HUES64 (cell line): ENCODE measurements at regions not wholly inside any gene's neighbourhood (a gene's known extent, or its start where the extent isn't known, plus 50 kb on each side); places are given as distances from the start of the nearest gene placed in this dataset.

Experiments
- H3K27ac ChIP-seq: 2 replicates; pipeline ENCODE4 v1.7.0; 2013; ENCODE audit warnings: low read depth, low read length, inconsistent platforms
- H3K27me3 ChIP-seq: 2 replicates; pipeline ENCODE4 v1.6.1; 2013; ENCODE audit warnings: mild to moderate bottlenecking, low read length; ENCODE audit not compliant: insufficient read depth
- H3K36me3 ChIP-seq: 2 replicates; pipeline ENCODE4 v1.6.1; 2013; ENCODE audit warnings: mild to moderate bottlenecking, low read length; ENCODE audit not compliant: insufficient read depth
- H3K4me1 ChIP-seq: 2 replicates; pipeline ENCODE4 v1.6.1; 2013; ENCODE audit warnings: mild to moderate bottlenecking, low read length, moderate library complexity; ENCODE audit not compliant: insufficient read depth
- H3K4me3 ChIP-seq: 2 replicates; pipeline ENCODE4 v1.5.1; 2013; ENCODE audit warnings: mild to moderate bottlenecking, low read length, moderate library complexity
- H3K9ac ChIP-seq: 2 replicates; pipeline ENCODE4 v1.6.1; 2013; ENCODE audit warnings: mild to moderate bottlenecking, low read depth, low read length
- H3K9me3 ChIP-seq: 2 replicates; pipeline ENCODE4 v1.6.1; 2013; ENCODE audit warnings: low read depth, low read length; ENCODE audit not compliant: insufficient read depth
- WGBS: fragments of 150-250, 120-280 bp; methylation state at CpG from one replicate; pipeline ENCODE4 v1.1.7; 2013; ENCODE audit warnings: missing lambda C conversion rate; 5-methylcytosine and 5-hydroxymethylcytosine counted together

GRCh38 chrX:9269134-9269533 lies 195.7 kb upstream of the TBL1X start:
- Histone ChIP-seq H3K9me3 (no peaks in the 10 kb centered on the region), H3K27me3 (no peaks in the 10 kb centered on the region), H3K27ac (no peak overlapping the region), H3K4me1 (no peaks in the 10 kb centered on the region), H3K4me3 (no peak overlapping the region), H3K36me3 (no peaks in the 10 kb centered on the region), H3K9ac (no peak overlapping the region)
- WGBS: over 99% methylated on average over 4 of the region's 4 CpGs

DNA sequence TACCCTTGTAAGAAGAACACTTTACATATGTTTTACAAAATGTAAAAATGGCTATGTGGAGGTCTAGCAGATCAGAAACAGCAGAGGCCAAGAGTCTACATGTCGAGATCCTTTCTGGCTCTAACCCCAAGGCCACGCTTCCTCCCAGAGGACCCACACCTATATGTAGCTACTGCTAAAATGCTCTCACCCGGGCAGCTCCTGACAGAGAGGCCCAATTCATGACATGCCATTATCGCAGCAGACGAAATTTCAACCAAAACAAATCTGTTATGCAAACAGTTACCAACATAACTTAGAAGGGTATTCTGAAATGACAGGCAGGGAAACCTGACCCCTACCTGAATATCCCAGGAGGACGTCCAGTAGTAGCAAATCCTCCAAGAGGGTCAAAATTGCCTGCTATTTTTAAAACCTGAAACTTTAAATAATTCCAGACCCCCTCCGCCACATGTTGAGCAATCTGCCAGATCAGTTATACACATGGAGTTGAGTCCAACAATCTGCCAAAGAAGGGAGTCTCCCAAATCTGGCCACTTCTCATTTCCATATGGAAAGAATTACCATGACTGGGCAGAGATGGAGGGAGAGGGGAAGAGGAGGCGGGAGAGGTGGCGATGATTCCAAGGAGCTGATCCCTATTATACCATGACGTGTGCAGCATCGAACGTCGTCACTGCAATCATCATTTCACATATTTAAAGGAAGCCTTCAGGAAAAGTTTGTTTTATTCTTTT lies 192.9 kb upstream of the TBL1X start:
- no peak overlapping the region for H3K9ac ChIP-seq

GRCh38 chrX:9273744-9274143 lies 191.1 kb upstream of the TBL1X start:
- Histone ChIP-seq H3K27ac (no peak overlapping the region), H3K4me1 (no peaks in the 10 kb centered on the region), H3K27me3 (no peaks in the 10 kb centered on the region), H3K4me3 (no peak overlapping the region), H3K9ac (no peak overlapping the region), H3K9me3 (no peaks in the 10 kb centered on the region), H3K36me3 (no peaks in the 10 kb centered on the region)
- WGBS: 90% methylated on average over 1 of the region's 1 CpG

More for the DNA sequence above, 192.9 kb upstream of the TBL1X start:
- H3K36me3 ChIP-seq: no peaks in the 10 kb centered on the region
- H3K4me3 ChIP-seq: no peak overlapping the region
- H3K9me3 ChIP-seq: no peaks in the 10 kb centered on the region
- H3K4me1 ChIP-seq: no peaks in the 10 kb centered on the region
- no peak overlapping the region for H3K27ac ChIP-seq
- WGBS: 87% methylated on average over 8 of the region's 13 CpGs
- H3K27me3 ChIP-seq: no peaks in the 10 kb centered on the region

DNA sequence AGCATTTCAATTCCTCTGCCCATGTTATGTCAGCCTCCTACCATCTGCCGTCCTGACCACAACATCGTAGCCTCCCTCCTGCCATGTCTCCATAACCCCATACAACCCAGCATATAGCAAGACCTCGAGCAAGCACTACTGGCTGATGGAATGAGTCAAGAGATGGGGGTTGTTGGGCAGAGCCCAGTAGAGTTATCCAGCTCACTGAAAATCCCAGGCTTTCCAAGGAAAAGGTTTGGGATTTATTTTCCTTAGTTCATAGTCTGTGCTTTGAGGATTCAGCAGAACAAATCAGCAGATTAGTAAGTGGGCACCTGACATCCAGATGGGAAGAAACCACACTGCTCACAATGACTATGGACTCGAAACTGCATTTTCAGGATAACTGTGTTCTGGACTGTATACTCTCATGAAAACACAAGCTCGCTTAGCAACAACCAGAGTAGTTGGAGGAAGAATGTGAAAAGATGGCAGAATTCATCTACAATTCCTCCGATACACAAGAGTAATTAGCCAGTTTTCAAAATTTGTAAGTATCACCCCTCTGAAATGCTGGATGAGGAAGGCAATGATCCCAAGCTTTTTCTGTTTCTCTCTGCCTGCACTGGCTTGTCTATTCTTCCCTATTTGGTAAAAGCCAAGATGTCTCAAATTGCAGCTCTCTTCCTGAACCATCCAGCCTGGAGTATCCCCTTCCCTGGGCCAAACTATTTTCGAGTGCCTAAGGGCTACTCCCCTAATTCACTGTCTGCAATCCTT lies 186.2 kb upstream of the TBL1X start:
- H3K9ac ChIP-seq: no peak overlapping the region
- 90% methylated on average over 6 of the region's 7 CpGs for WGBS
- no peaks in the 10 kb centered on the region for H3K4me1 ChIP-seq
- H3K27me3 ChIP-seq: no peaks in the 10 kb centered on the region
- H3K9me3 ChIP-seq: no peaks in the 10 kb centered on the region
- no peak overlapping the region for H3K4me3 ChIP-seq
- H3K36me3 ChIP-seq: no peaks in the 10 kb centered on the region
- no peak overlapping the region for H3K27ac ChIP-seq

GRCh38 chrX:9279234-9279544 lies 185.7 kb upstream of the TBL1X start:
- WGBS: 94% methylated on average over 3 of the region's 3 CpGs
- no peaks in the 10 kb centered on the region for H3K4me1 ChIP-seq
- no peak overlapping the region for H3K9ac ChIP-seq
- H3K27ac ChIP-seq: no peak overlapping the region
- H3K9me3 ChIP-seq: no peaks in the 10 kb centered on the region
- no peak overlapping the region for H3K4me3 ChIP-seq
- H3K27me3 ChIP-seq: no peaks in the 10 kb centered on the region
- no peaks in the 10 kb centered on the region for H3K36me3 ChIP-seq

DNA sequence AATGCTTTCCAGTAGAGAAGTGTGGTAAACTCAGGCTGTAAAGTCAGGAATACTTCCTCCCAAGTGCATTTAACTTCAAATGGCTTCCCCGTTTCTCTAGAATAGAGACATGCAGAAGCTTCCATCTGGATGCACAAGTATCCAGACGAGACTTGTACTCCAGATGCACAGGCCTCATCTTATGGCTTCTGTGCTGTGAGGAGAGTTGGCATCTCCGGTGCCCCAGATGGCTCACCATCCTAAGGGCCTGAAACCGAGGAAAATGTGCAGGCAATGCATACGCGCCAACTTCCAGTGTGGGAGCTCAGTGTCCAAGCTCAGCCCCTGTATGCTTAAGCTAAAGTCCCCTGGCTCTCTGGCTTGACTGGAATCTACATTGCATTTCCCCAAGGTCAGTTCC lies 184.0 kb upstream of the TBL1X start:
- Histone ChIP-seq H3K9ac (no peak overlapping the region), H3K27me3 (no peaks in the 10 kb centered on the region), H3K9me3 (no peaks in the 10 kb centered on the region), H3K27ac (no peak overlapping the region), H3K4me3 (no peak overlapping the region), H3K4me1 (no peaks in the 10 kb centered on the region), H3K36me3 (no peaks in the 10 kb centered on the region)
- WGBS: 94% methylated on average over 6 of the region's 6 CpGs

DNA sequence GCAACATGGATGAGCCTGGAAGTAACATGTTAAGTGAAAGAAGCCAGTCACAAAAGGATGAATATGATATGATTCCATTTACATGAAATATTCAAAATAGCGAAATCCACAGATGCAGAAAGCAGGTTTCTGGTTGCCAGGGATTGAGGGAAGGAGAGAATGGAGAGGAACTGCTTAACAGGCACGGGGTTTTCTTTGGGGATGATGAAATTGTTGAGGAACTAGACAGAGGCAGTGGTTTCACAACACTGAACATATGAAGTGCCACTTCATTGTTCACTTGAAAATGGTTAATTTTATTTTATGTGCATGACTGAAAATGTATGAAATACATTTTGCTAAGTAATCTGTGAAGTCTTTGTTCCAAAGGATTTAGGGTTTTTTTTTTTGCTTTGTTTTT lies 182.5 kb upstream of the TBL1X start:
- H3K4me3 ChIP-seq: no peak overlapping the region
- WGBS: 89% methylated on average over 2 of the region's 2 CpGs
- no peaks in the 10 kb centered on the region for H3K36me3 ChIP-seq
- no peaks in the 10 kb centered on the region for H3K27me3 ChIP-seq
- no peaks in the 10 kb centered on the region for H3K9me3 ChIP-seq
- H3K4me1 ChIP-seq: no peaks in the 10 kb centered on the region
- H3K27ac ChIP-seq: no peak overlapping the region
- H3K9ac ChIP-seq: no peak overlapping the region

- no peaks in the 10 kb centered on the region for H3K36me3 ChIP-seq
- H3K27ac ChIP-seq: no peak overlapping the region
- WGBS: 77% methylated on average over 7 of the region's 7 CpGs
- H3K4me3 ChIP-seq: no peak overlapping the region
- H3K27me3 ChIP-seq: no peaks in the 10 kb centered on the region; the same call in 1 of the 2 replicates
- H3K9ac ChIP-seq: no peak overlapping the region
- H3K9me3 ChIP-seq: no peaks in the 10 kb centered on the region
- H3K4me1 ChIP-seq: no peaks in the 10 kb centered on the region
Measured at GRCh38 chrX:9285342-9285771, 179.5 kb upstream of the TBL1X start.

DNA sequence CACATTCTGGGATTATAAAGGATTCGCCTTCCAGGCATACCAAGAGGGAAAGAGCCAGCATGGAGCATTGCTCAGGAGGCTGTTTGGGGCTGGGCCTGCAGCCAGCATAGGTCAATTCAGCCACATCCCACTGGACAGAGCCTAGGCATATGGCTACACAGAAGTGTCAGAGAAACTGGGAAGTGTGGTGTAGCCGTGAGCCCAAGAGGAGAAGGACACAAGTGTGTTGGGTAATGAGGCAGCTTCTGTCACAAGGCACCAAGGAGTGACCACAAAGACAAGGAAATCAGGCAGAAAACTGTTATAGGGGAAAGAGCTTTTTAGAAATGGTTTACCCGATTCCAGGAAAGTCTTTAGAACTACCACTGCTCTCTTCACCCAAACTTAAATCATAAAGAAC lies 178.6 kb upstream of the TBL1X start:
- Histone ChIP-seq H3K9me3 (no peaks in the 10 kb centered on the region), H3K9ac (no peak overlapping the region), H3K36me3 (no peaks in the 10 kb centered on the region), H3K4me3 (no peak overlapping the region), H3K4me1 (no peaks in the 10 kb centered on the region), H3K27me3 (no peaks in the 10 kb centered on the region; the same call in 1 of the 2 replicates), H3K27ac (no peak overlapping the region)
- 98% methylated on average over 2 of the region's 3 CpGs for WGBS

DNA sequence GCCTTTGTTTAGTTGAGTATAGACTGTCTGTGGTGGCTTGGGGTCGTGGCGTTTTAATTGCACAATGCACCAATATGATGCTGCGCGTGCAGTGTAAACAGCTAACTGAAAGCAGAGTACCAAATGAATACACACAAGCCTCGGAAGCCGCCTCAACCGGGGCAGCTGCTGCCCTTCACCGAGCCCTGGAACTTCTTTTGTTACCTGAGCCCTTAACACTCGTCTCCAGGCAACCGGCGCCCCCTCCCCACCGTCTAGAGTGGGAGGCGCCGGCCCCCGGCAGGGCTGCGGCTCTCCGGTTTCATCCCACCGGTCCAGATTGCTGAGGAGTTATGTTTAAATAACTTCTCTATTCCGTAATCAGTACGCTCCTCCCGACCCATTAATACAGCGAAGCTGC lies 173.2 kb upstream of the TBL1X start:
- no peaks in the 10 kb centered on the region for H3K36me3 ChIP-seq
- H3K9ac ChIP-seq: no peak overlapping the region
- peak overlapping the region; percentile 44 for H3K4me3 ChIP-seq
- WGBS: 5% methylated on average over 15 of the region's 22 CpGs
- peaks cover 15% of the 10 kb centered on the region for H3K27me3 ChIP-seq
- no peaks in the 10 kb centered on the region for H3K9me3 ChIP-seq
- H3K4me1 ChIP-seq: peaks cover 16% of the 10 kb centered on the region
- no peak overlapping the region for H3K27ac ChIP-seq

GRCh38 chrX:9293051-9293496 lies 171.8 kb upstream of the TBL1X start:
- no peaks in the 10 kb centered on the region for H3K36me3 ChIP-seq
- WGBS: under 1% methylated on average over 18 of the region's 18 CpGs
- H3K9me3 ChIP-seq: no peaks in the 10 kb centered on the region
- H3K4me1 ChIP-seq: peaks cover 16% of the 10 kb centered on the region
- H3K9ac ChIP-seq: no peak overlapping the region
- H3K27me3 ChIP-seq: peaks cover 15% of the 10 kb centered on the region
- peak overlapping the region; percentile 77; the same call in 1 of the 2 replicates for H3K27ac ChIP-seq
- 0 out of 2 replicates have a peak overlapping the region, but pooled peaks have one; percentile 4 for H3K4me3 ChIP-seq
